ENCODE measurements at regions not wholly inside any gene's neighbourhood (a gene's known extent, or its start where the extent isn't known, plus 50 kb on each side); places are given as distances from the start of the nearest gene placed in this dataset.

GRCh38 chr18:75730249-75730648 lies 302.7 kb upstream of the SMIM21 start:
- Histone ChIP-seq H3K9me3 (replicated peaks in 1 of 2; ENCODE audit: control insufficient read depth in 1 of 2, insufficient read depth in 1 of 2, low read length in 2 of 2) (no peaks in the 10 kb centered on the region), H3K36me3 (replicated peaks in 1 of 2; ENCODE audit: control insufficient read depth in 1 of 2, insufficient read depth in 2 of 2, low read length in 2 of 2) (no peaks in the 10 kb centered on the region), H3K4me3 (replicated peaks in 1 of 3; ENCODE audit: low read depth in 2 of 3, low read length in 3 of 3) (no peak overlapping the region), H4K20me1 (ENCODE audit: insufficient read depth, low read length) (no peaks in the 10 kb centered on the region), H3K79me2 (ENCODE audit: insufficient read depth, low read length) (no peaks in the 10 kb centered on the region), H3K9ac (ENCODE audit: insufficient read depth, low read length, poor library complexity, severe bottlenecking) (no peak overlapping the region), H3K4me1 (ENCODE audit: control insufficient read depth in 1 of 2, insufficient read depth in 2 of 2, low read length in 2 of 2) (no peaks in the 10 kb centered on the region), H2AFZ (ENCODE audit: insufficient read depth, low read depth, low read length, poor library complexity, severe bottlenecking) (no peak overlapping the region), H3K4me2 (replicated peaks; ENCODE audit: extremely low read depth, low read length, poor library complexity, severe bottlenecking) (no peak overlapping the region), H3K27ac (ENCODE audit: low read depth in 1 of 2, low read length in 2 of 2) (no peak overlapping the region), H3K27me3 (ENCODE audit: control insufficient read depth in 2 of 2, insufficient read depth in 2 of 2, low read length in 2 of 2) (no peaks in the 10 kb centered on the region)
- Mint-ChIP-seq H3K36me3 (no peaks in the 10 kb centered on the region), H3K4me3 (no peak overlapping the region), H3K4me1 (no peaks in the 10 kb centered on the region), H3K27ac (no peak overlapping the region), H3K9me3 (peaks cover 0 to 4% (median 0%) of the 10 kb centered on the region in 7 donors), H3K27me3 (ENCODE audit: low read depth in 3 of 3) (peaks cover 3 to 10% (median 4%) of the 10 kb centered on the region in 3 donors)
- DNase-seq, result no peak
- WGBS (ENCODE audit: insufficient coverage), result no CpG with 5 or more reads among the region's 5 CpGs
- intact Hi-C loops (cut with micrococcal nuclease), result no loop called here
- TF ChIP-seq CTCF (IDR thresholded peaks at IDR 0.05), result no peak

- no peak overlapping the region for H2AFZ ChIP-seq (ENCODE audit: insufficient read depth, low read depth, low read length, poor library complexity, severe bottlenecking)
- H3K27me3 Mint-ChIP-seq (ENCODE audit: low read depth in 3 of 3), result peaks cover 3 to 10% (median 7%) of the 10 kb centered on the region in 3 donors
- H3K36me3 ChIP-seq (replicated peaks in 1 of 2; ENCODE audit: control insufficient read depth in 1 of 2, insufficient read depth in 2 of 2, low read length in 2 of 2), result no peaks in the 10 kb centered on the region
- WGBS (ENCODE audit: insufficient coverage), result 100% methylated on average over 2 of the region's 7 CpGs
- DNase-seq, result no peak
- H3K9me3 Mint-ChIP-seq, result peaks cover 0 to 3% (median 0%) of the 10 kb centered on the region in 7 donors
- H3K4me2 ChIP-seq (replicated peaks; ENCODE audit: extremely low read depth, low read length, poor library complexity, severe bottlenecking), result no peak overlapping the region
- H3K36me3 Mint-ChIP-seq, result no peaks in the 10 kb centered on the region
- no peaks in the 10 kb centered on the region for H3K27me3 ChIP-seq (ENCODE audit: control insufficient read depth in 2 of 2, insufficient read depth in 2 of 2, low read length in 2 of 2)
- no peaks in the 10 kb centered on the region for H3K4me1 ChIP-seq (ENCODE audit: control insufficient read depth in 1 of 2, insufficient read depth in 2 of 2, low read length in 2 of 2)
- no peak overlapping the region for H3K9ac ChIP-seq (ENCODE audit: insufficient read depth, low read length, poor library complexity, severe bottlenecking)
- no peak overlapping the region for H3K27ac ChIP-seq (ENCODE audit: low read depth in 1 of 2, low read length in 2 of 2)
- no peak overlapping the region for H3K4me3 Mint-ChIP-seq
- H3K79me2 ChIP-seq (ENCODE audit: insufficient read depth, low read length), result no peaks in the 10 kb centered on the region
- no peaks in the 10 kb centered on the region for H4K20me1 ChIP-seq (ENCODE audit: insufficient read depth, low read length)
- no peak overlapping the region for H3K27ac Mint-ChIP-seq
- H3K4me1 Mint-ChIP-seq, result no peaks in the 10 kb centered on the region
- intact Hi-C loops (cut with micrococcal nuclease), result no loop called here
- H3K9me3 ChIP-seq (replicated peaks in 1 of 2; ENCODE audit: control insufficient read depth in 1 of 2, insufficient read depth in 1 of 2, low read length in 2 of 2), result no peaks in the 10 kb centered on the region
- H3K4me3 ChIP-seq (replicated peaks in 1 of 3; ENCODE audit: low read depth in 2 of 3, low read length in 3 of 3), result no peak overlapping the region
- no peak for TF ChIP-seq CTCF (IDR thresholded peaks at IDR 0.05)
Observed at GRCh38 chr18:75728621-75729020, 301.1 kb upstream of the SMIM21 start.
